KG1 (cell line): ENCODE measurements at regions not wholly inside any gene's neighbourhood (a gene's known extent, or its start where the extent isn't known, plus 50 kb on each side); places are given as distances from the start of the nearest gene placed in this dataset.
"Not testable (repeated sequence)": the region's sequence is repeated elsewhere in the genome, so short reads cannot be mapped to it uniquely, and the experiment has no call there.

Source experiments
- DNase-seq: peaks from one replicate; lab custom pipeline; 2025; lab: John Stamatoyannopoulos, UW

DNA sequence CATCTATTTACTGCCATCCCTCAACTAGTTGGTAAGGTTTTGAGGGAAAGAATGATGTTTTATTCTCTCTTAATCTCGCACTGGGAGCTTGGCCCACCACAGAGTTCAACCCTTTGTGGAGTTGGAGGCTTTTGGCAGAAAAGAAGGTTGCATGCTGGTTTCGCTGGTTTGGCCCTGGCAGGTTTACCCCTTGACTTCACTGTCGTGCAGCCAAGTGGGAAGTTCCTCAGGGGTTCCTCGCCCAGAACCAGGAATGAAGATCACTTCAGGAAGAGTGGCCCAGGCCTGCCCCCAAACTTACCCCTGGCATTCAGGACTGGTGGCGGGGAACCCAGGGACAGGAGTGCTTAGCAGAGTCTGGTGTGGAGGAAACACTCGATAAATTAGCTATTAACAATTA is 103.1 kb upstream of the LYZL2 start:
- DNase-seq, result no peak

- no peak for DNase-seq
Observed at GRCh38 chr10:30731963-30732362, 102.4 kb upstream of the LYZL2 start.

DNA sequence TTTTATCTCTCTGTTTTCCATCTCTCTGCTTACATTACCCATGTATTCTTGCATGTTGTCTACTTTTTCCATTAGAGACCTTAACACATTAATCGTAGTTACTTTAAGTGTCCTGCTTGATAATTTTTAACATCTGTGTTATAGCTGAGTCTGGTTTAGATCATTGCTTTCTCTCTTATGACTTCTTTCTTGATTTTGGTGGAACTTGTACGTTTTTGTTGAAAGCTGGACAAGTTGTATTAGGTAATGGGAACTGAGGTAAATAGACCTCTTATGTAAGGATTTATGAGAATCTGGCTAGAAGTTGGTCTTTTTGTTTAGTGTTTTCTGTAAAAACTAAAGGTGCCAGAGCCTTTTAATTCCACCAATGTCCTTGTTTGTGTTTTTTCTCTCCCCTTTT is 100.8 kb upstream of the LYZL2 start:
- no peak for DNase-seq

- no peak for DNase-seq
Observed at GRCh38 chr10:30728766-30729165, 99.2 kb upstream of the LYZL2 start.

GRCh38 chr10:30728127-30728526 is 98.6 kb upstream of the LYZL2 start:
- DNase-seq, result no peak

GRCh38 chr10:30727524-30727923 is 98.0 kb upstream of the LYZL2 start:
- DNase-seq, result no peak

DNA sequence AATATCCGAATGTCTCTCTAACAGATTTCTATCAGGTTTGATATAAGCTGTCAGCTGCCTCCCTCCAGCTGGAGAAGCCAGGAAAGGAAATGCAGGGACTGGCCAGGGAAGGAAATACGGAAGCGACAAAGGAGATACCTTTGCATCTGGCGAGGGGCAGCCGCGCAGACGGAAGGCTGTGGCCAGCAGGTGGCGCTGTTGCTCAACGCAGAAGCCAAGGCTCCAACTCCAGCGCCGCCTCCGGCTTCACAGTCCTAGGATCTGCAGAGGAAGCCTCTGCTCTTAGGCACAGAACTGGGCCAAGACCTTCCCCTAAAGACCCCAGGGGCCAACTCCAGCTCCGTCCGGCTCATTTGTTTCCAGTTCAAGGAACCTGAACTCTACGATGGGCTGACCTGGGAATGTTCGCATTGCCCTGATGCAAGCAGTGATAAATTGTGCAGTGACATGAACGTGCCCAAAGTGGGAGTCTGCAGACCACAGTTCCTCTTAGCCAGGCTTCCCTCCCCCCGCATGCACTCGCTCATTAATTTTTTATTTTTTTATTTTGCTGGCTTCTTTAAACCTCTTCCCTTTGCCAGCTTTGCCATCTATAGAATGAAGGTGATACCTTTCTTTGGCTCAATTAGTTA is 97.3 kb upstream of the LYZL2 start:
- peak; percentile 62 for DNase-seq

- DNase-seq, result no peak
Observed at GRCh38 chr10:30725661-30726060, 96.1 kb upstream of the LYZL2 start.

- no peak for DNase-seq
Observed at GRCh38 chr10:30724296-30724695, 94.7 kb upstream of the LYZL2 start.

GRCh38 chr10:30722956-30723620 is 93.5 kb upstream of the LYZL2 start:
- DNase-seq, result no peak

- DNase-seq, result no peak
Observed at GRCh38 chr10:30719832-30720231, 90.3 kb upstream of the LYZL2 start.

DNA sequence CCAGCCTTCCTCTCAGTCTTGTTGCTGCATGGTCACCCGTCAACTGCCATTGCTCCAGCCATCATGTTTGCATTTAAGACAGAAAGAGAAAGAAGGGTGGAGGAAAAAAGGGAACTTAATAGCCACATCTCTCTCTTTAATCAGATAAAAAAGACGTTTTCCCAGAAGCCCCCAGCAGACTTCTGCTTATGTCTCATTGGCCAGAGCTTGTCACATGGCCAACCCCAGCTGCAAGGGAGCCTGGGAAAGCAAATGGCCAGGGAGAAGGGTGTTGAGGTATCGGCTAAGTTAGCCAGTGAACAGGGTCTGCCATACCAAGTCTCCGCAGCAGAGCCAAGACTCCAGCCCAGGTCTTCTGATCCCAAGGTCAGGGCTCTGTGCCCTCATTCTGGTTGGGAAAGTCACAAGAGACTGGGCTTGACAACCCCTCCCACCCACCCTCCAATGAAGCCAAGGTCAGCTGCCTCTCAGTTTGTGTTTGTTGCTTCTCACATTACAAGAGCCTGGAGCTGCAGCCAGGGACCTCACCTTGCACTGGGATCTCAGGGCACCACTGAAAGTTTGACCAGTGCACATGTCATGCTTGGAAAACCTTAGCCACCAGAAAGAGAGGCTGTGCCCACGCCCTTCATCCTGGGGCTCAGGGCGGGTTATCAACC is 80.3 kb upstream of the LYZL2 start:
- DNase-seq, result no peak

DNA sequence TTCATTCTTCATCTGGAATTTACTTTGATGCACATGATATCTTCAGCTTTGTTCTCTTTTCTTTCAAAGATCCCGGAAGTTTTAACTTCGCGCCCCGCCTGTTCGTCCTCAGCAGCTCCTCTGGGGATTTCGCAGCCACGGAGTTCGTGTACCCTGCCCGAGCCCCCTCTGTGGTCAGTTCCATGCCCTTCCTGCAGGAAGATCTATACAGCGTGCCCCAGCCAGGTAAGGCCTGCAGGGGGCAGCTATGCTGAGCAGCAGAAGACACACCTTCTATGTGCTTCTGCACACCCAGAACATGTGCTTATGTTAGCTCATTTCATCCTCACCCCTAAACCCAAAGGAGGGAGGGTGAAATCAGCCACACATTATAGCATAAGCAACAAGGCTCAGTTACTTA is 79.7 kb upstream of the LYZL2 start:
- no peak for DNase-seq

GRCh38 chr10:30708234-30708633 is 78.7 kb upstream of the LYZL2 start:
- no peak for DNase-seq

DNA sequence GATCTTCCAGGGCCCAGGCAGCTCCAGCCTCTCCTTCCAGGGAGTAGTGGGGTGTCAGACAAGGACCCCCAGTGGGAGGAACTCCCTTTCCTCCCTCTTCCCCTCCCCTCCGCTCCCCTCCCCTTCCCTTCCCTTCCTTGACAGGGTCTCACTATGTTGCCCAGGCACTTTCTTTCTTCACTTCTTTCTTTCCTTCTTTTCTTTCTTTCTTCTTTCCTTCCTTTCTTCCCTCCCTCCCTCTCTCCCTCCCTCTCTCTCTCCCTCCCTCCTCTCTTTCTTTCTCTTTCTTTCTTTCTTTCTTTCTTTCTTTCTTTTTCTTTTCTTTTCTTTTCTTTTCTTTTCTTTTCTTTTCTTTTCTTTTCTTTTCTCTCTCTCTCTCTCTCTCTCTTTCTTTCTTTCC is 76.6 kb upstream of the LYZL2 start:
- DNase-seq, result not testable (repeated sequence)

GRCh38 chr10:30705625-30706149 is 76.1 kb upstream of the LYZL2 start:
- DNase-seq, result no peak

- DNase-seq, result no peak
Observed at GRCh38 chr10:30705101-30705624, 75.6 kb upstream of the LYZL2 start.

DNA sequence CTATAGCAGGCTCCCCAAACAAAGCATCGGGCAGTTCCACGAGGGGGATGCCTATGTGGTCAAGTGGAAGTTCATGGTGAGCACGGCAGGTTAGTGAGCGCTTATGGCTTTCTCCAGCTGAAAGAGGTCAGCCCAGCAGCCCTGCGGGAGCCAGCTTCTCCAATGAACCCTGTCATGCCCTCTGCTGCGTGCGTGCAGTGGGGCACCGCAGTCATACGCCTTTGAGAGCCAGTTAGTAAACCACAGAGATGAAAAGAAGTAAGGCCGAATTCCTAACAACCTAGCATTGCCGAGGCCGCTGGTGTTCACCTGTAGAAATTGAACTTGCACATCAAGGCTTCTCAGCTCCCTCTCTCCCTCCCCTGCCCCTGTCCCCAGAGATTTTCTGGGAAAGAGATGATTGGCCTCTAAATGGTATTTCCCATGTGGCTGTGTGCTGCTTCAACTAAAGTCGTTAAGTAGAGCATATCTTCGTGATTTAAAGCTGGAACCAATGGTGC is 75.1 kb upstream of the LYZL2 start:
- DNase-seq, result not testable (repeated sequence)

DNA sequence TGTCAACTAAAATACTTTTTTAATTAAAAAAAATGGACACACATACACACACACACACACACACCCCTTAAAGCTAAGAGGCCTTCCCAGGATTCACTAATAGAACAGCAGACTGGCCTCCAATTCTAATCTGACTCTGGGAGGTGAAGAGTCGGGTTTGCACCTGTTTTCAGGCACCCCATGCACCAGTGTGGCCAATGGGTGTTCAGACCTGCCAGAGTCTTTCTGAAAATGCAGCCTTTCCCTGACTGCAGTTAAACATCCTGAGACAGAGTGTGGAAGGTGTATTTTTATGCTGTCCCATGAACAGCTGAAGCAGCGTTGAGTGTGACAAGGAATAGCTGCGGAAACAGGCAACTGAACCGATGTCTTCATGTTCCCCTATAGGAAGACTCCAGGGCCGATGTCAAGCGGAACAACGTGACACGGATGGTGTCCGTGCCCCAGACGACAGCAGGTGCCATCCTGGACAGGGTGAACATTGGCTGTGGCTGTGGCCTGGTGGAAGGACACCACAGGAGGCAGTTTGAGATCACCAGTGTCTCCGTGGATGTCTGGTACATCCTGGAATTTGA is 74.6 kb upstream of the LYZL2 start:
- no peak for DNase-seq

DNA sequence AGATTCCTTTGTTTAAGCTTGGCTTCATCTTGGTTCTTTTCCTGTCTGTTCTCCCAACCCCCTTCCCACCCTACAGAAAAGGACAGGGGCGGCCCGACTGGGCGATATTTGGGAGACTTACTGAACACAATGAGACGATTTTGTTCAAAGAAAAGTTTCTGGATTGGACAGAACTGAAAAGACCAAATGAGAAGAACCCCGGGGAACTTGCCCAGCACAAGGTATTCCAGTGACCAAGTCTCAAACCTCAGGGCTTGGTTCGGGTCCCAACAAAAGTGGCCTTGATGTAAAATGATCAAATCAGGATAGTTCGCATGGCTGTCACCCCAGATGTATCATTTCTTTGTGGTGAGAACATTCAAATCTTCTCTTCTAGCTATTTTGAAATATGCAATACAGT is 73.9 kb upstream of the LYZL2 start:
- not testable (repeated sequence) for DNase-seq

DNA sequence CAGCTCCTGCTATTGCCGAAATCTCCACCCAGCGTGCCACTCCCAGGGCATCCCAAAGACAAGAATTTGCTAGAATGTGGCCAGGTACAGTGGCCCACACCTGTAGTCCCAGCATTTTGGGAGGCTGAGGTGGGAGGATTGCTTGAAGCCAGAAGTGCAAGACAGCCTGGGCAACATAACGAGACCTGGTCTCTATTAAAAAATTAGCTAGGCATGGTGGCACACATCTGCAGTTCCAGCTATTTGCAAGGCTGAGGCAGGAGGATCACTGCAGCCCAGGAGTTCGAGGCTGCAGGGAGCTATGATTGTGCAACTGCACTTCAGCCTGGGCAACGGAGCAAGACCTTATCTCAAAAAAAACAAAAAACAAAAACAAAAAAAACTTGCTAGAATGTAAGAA is 73.3 kb upstream of the LYZL2 start:
- no peak for DNase-seq

- peak; percentile 24 for DNase-seq
Observed at GRCh38 chr10:30701451-30702173, 72.1 kb upstream of the LYZL2 start.
